GM23248 (cell line): ENCODE measurements at regions not wholly inside any gene's neighbourhood (a gene's known extent, or its start where the extent isn't known, plus 50 kb on each side); places are given as distances from the start of the nearest gene placed in this dataset.

Experiments used
- EZH2 ChIP-seq: fragments of 200-600 bp; sonication (generic); IDR thresholded peaks from 2 replicates; pipeline ENCODE4 v1.6.1; 2018; ENCODE audit warnings: antibody characterized with exemption, mild to moderate bottlenecking; ENCODE audit not compliant: insufficient read depth, poor library complexity, severe bottlenecking
- EZH2phosphoT487 ChIP-seq: fragments of 200-600 bp; sonication (generic); IDR thresholded peaks from 2 replicates; pipeline ENCODE4 v1.6.1; 2018; ENCODE audit warnings: antibody characterized with exemption, moderate library complexity, mild to moderate bottlenecking, low read depth; ENCODE audit not compliant: insufficient read depth

- TF ChIP-seq EZH2, result no peak
- TF ChIP-seq EZH2phosphoT487, result no peak
These were observed 201.5 kb upstream of the FAM241A start for GRCh38 chr4:111943796-111944203.
